Kidney (tissue), 13 donors: ENCODE measurements at regions not wholly inside any gene's neighbourhood (a gene's known extent, or its start where the extent isn't known, plus 50 kb on each side); places are given as distances from the start of the nearest gene placed in this dataset.

Source experiments
- DNase-seq, 5 donors: peaks; one replicate each; pipeline ENCODE4 v3.0.0-alpha.2; 2013 to 2020
- FAIRE-seq: peaks from 2 replicates; lab custom pipeline; 2012; peaks lifted over from hg19 to GRCh38; lab: Jason Lieb, UNC
- H3K27ac ChIP-seq, 2 donors: one replicate each; pipeline ENCODE4 v1.7.0; 2013; ENCODE audit warnings: low read depth in 2 of 2, low read length in 2 of 2, inconsistent platforms in 1 of 2
- H3K27me3 ChIP-seq: one replicate; pipeline ENCODE4 v1.7.1; 2013; ENCODE audit warnings: low read length, inconsistent platforms; ENCODE audit not compliant: control insufficient read depth, insufficient read depth
- H3K36me3 ChIP-seq, 3 donors: one replicate each; pipeline versions ENCODE4 v1.7.0 to v1.7.1; 2013; ENCODE audit warnings: low read length in 3 of 3, control low read depth in 1 of 3, inconsistent platforms in 1 of 3; ENCODE audit not compliant: insufficient read depth in 3 of 3, control insufficient read depth in 2 of 3
- H3K4me1 ChIP-seq, 3 donors: one replicate each; pipeline versions ENCODE4 v1.7.0 to v1.7.1; 2013; ENCODE audit warnings: low read length in 3 of 3, inconsistent platforms in 1 of 3, low read depth in 1 of 3; ENCODE audit not compliant: control insufficient read depth in 2 of 3, insufficient read depth in 2 of 3
- H3K4me3 ChIP-seq, 3 donors: one replicate each; pipeline versions ENCODE4 v1.7.0 to v1.8.1; 2013; ENCODE audit warnings: low read length in 3 of 3, control low read depth in 1 of 3, inconsistent platforms in 1 of 3
- H3K9ac ChIP-seq, 3 donors: one replicate each; pipeline versions ENCODE4 v1.7.0 to v1.7.1; 2013; ENCODE audit warnings: low read length in 3 of 3, control low read depth in 1 of 3, inconsistent platforms in 1 of 3
- H3K9me3 ChIP-seq, 3 donors: one replicate each; pipeline versions ENCODE4 v1.7.0 to v1.7.1; 2013; ENCODE audit warnings: low read length in 3 of 3, control low read depth in 1 of 3, inconsistent platforms in 1 of 3; ENCODE audit not compliant: control insufficient read depth in 2 of 3, insufficient read depth in 1 of 3
- intact Hi-C: fragments of 100-400 bp; cut with DNase I; formaldehyde crosslinking; loops from one replicate; pipeline ENCODE4 v1.11.1; 2022
- TF ChIP-seq, protein P1 (sequence below): IDR thresholded peaks from 3 replicates; pipeline ENCODE4 v1.5.1; 2012; ENCODE audit warnings: mild to moderate bottlenecking, moderate library complexity, borderline replicate concordance; ENCODE audit not compliant: insufficient read depth; ENCODE audit errors: extremely low read depth
- donor health status: control.
- donor health status: control.
- donor health status: control.
- donor health status: control.
- donor health status: control.
- donor health status: DM: yes; HTN: yes; CAD: no.
- donor health status: Normal renal cell carcinoma (clear cell type).

DNA sequence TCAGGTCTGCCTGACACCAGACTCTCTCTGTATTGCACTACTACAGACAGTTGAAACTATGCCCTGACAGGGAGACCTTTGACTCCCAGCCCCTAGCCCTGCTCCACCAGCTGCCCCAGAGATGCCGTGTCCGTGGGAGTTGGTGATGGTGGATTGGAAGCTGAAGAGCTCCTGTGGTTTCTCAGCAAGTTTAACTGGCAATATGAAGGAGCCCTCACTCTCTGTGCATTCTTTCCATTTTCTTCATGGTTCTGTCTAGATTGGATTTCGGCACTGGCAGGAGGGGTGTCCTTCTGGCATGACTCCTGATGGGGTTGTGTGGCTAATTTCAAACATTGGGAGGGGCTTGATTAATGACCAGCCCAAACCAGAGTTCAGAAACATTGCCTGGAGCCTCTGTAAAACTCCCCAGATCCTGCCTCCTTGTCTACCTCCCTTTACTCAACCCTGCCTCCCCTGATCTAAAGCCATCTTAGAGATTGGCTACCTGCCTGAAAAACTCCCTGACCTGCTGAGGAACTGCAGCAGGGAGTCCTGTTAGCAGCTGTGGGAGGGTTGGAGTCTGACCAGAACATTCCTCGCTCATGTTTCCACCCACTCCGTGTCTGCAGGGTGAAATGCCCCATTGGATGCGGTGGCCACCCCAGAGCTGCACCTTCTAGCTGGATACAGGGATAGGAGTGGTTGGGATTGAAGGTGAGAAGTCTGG lies 206.9 kb upstream of the SPRED2 start:
- FAIRE-seq (no peak), DNase-seq (peak in 3 of 5 donors; percentile 22 to 75 (median 39))
- H3K4me1 ChIP-seq, result no peaks in the 10 kb centered on the region
- intact Hi-C loops, result no loop called here
- TF ChIP-seq, protein P1, sequence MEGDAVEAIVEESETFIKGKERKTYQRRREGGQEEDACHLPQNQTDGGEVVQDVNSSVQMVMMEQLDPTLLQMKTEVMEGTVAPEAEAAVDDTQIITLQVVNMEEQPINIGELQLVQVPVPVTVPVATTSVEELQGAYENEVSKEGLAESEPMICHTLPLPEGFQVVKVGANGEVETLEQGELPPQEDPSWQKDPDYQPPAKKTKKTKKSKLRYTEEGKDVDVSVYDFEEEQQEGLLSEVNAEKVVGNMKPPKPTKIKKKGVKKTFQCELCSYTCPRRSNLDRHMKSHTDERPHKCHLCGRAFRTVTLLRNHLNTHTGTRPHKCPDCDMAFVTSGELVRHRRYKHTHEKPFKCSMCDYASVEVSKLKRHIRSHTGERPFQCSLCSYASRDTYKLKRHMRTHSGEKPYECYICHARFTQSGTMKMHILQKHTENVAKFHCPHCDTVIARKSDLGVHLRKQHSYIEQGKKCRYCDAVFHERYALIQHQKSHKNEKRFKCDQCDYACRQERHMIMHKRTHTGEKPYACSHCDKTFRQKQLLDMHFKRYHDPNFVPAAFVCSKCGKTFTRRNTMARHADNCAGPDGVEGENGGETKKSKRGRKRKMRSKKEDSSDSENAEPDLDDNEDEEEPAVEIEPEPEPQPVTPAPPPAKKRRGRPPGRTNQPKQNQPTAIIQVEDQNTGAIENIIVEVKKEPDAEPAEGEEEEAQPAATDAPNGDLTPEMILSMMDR, result no peak
- no peak overlapping the region for H3K4me3 ChIP-seq
- no peaks in the 10 kb centered on the region for H3K27me3 ChIP-seq
- H3K27ac ChIP-seq, result no peak overlapping the region
- H3K9me3 ChIP-seq, result no peaks in the 10 kb centered on the region
- H3K36me3 ChIP-seq, result no peaks in the 10 kb centered on the region
- no peak overlapping the region for H3K9ac ChIP-seq

DNA sequence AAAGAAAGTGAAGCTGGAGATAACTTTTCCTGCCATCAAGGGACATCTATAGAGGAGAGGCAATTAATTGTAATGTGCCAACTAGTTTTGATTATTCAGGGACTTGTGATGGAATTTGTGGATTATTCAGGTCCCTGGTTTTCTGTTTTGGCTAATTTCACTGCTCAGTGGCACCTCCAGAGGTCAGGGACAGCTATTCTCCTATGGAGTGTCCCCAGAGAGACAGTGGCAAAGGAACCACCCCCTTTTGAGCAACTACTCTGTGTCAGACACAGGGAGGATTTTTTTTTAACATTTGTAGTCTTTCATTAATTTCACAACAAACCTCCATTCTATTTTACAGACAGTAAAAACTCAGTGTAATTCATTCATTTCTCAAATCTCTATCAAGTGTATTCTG lies 206.0 kb upstream of the SPRED2 start:
- H3K9ac ChIP-seq, result no peak overlapping the region
- H3K4me3 ChIP-seq, result no peak overlapping the region
- no peaks in the 10 kb centered on the region for H3K36me3 ChIP-seq
- no peak overlapping the region for H3K27ac ChIP-seq
- DNase-seq (no peak), FAIRE-seq (no peak)
- H3K9me3 ChIP-seq, result no peaks in the 10 kb centered on the region
- TF ChIP-seq, protein P1, result no peak
- intact Hi-C loops, result no loop called here
- no peaks in the 10 kb centered on the region for H3K27me3 ChIP-seq
- H3K4me1 ChIP-seq, result no peaks in the 10 kb centered on the region

DNA sequence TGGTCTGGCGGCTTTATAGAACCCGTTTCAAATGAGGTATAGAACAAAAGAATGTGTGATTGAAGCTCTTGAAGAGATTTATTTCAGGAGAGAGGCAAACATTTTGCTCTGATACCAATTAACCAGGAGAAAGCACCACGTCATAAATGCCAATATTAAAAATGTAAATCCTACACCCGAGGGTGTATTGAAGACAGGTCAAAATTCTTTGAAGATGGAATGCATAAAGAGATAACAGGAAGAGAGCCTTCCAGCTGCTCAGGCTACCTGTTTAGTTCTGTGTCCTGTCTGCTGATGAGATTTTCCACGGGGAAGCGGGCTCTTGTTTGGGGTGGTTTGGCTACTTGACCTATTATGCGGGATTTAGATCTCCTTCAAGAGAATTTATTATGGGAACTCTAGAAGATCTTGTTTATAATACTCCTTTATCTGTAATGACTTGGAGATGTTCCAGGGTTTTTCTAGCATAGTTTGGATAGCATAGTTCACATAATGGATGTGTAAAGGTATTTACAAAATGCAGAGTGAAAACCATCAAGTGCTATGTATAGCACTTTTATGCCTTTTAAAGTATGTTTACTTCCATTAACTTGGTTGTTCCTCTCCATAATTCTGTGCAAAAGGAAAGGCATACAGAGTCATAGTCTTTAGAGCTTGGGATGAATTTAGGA lies 204.5 kb upstream of the SPRED2 start:
- intact Hi-C loops, result no loop called here
- Histone ChIP-seq H3K27me3 (no peaks in the 10 kb centered on the region), H3K9ac (no peak overlapping the region), H3K9me3 (no peaks in the 10 kb centered on the region), H3K4me3 (no peak overlapping the region), H3K36me3 (no peaks in the 10 kb centered on the region), H3K4me1 (no peaks in the 10 kb centered on the region), H3K27ac (no peak overlapping the region)
- FAIRE-seq, result no peak
- DNase-seq, result peak in 1 of 5 donors; percentile 19
- TF ChIP-seq, protein P1, result no peak
